ENCODE measurements at regions not wholly inside any gene's neighbourhood (a gene's known extent, or its start where the extent isn't known, plus 50 kb on each side); places are given as distances from the start of the nearest gene placed in this dataset.

DNA sequence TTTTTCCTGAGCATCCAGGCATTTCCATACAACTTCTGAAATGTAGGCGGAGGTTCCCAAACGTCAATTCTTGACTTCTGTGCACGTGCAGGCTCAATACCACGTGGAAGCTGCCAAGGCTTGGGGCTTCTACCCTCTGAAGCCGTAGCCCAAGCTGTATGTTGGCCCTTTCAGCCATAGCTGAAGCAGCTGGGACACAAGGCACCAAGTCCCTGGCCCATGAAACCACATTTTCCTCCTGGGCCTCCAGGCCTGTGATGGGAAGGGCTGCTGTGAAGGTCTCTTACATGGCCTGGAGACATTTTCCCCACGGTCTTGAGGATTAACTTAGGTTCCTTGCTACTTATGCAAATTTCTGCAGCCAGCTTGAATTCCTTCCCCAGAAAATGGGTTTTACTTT, 103.6 kb downstream of the NREP start:
- peaks cover 19% of the 10 kb centered on the region for H3K9me3 Mint-ChIP-seq
- no peaks in the 10 kb centered on the region for H3K27me3 Mint-ChIP-seq (ENCODE audit: low read depth)
- no peak overlapping the region for H3K4me3 Mint-ChIP-seq
- H3K27ac Mint-ChIP-seq: no peak overlapping the region
- no peaks in the 10 kb centered on the region for H3K4me1 Mint-ChIP-seq
- H3K36me3 Mint-ChIP-seq: peaks cover 3% of the 10 kb centered on the region
- no peak for DNase-seq (ENCODE audit: low spot score in 2 of 2, unreplicated experiment in 2 of 2)
- TF ChIP-seq, protein P1, sequence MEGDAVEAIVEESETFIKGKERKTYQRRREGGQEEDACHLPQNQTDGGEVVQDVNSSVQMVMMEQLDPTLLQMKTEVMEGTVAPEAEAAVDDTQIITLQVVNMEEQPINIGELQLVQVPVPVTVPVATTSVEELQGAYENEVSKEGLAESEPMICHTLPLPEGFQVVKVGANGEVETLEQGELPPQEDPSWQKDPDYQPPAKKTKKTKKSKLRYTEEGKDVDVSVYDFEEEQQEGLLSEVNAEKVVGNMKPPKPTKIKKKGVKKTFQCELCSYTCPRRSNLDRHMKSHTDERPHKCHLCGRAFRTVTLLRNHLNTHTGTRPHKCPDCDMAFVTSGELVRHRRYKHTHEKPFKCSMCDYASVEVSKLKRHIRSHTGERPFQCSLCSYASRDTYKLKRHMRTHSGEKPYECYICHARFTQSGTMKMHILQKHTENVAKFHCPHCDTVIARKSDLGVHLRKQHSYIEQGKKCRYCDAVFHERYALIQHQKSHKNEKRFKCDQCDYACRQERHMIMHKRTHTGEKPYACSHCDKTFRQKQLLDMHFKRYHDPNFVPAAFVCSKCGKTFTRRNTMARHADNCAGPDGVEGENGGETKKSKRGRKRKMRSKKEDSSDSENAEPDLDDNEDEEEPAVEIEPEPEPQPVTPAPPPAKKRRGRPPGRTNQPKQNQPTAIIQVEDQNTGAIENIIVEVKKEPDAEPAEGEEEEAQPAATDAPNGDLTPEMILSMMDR (IDR thresholded peaks at IDR 0.05; ENCODE audit: unreplicated experiment): no peak

GRCh38 chr5:111649516-111649915, 107.5 kb downstream of the NREP start:
- Mint-ChIP-seq H3K36me3 (peaks cover 3% of the 10 kb centered on the region), H3K27ac (no peak overlapping the region), H3K27me3 (ENCODE audit: low read depth) (no peaks in the 10 kb centered on the region), H3K9me3 (peaks cover 11% of the 10 kb centered on the region), H3K4me3 (no peak overlapping the region), H3K4me1 (no peaks in the 10 kb centered on the region)
- TF ChIP-seq, protein P1 (IDR thresholded peaks at IDR 0.05; ENCODE audit: unreplicated experiment): no peak
- no peak for DNase-seq (ENCODE audit: low spot score in 2 of 2, unreplicated experiment in 2 of 2)

DNA sequence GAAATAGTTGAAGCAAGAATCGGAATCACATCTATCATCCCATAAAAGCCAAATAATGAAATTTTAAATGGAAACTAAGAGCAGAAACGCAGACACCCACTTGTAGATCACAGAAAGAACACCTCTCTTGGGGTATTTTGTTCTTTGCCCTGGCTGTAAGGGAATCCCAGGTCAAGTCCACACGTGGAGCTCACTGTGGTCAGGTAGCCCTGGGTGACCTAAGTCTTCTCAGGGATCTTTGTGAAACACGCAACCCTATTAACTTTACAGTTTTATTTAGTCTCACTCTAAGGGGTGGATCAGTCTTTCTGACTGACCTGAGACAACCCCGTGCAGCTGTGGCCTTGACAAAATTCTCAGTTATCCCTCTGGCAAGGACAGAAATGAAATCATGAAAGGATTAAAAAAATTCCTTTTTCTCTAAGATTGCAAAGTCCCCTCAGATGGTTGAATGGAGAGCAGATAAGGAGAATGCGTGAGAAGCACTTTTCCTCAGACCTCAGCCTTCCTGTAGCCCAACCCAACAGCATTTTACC, 111.6 kb downstream of the NREP start:
- DNase-seq (ENCODE audit: low spot score in 2 of 2, unreplicated experiment in 2 of 2): no peak
- TF ChIP-seq, protein P1 (IDR thresholded peaks at IDR 0.05; ENCODE audit: unreplicated experiment): no peak
- Mint-ChIP-seq H3K4me1 (no peaks in the 10 kb centered on the region), H3K4me3 (no peak overlapping the region), H3K27ac (no peak overlapping the region), H3K27me3 (ENCODE audit: low read depth) (no peaks in the 10 kb centered on the region), H3K36me3 (peaks cover 4% of the 10 kb centered on the region), H3K9me3 (peaks cover 6% of the 10 kb centered on the region)

- Mint-ChIP-seq H3K36me3 (peaks cover 15% of the 10 kb centered on the region), H3K27me3 (ENCODE audit: low read depth) (no peaks in the 10 kb centered on the region), H3K4me3 (no peak overlapping the region), H3K27ac (no peak overlapping the region), H3K4me1 (no peaks in the 10 kb centered on the region), H3K9me3 (peaks cover 22% of the 10 kb centered on the region)
- DNase-seq (ENCODE audit: low spot score in 2 of 2, unreplicated experiment in 2 of 2): no peak
- TF ChIP-seq, protein P1 (IDR thresholded peaks at IDR 0.05; ENCODE audit: unreplicated experiment): no peak
Observed at GRCh38 chr5:111643499-111643898, 113.5 kb downstream of the NREP start.

- Mint-ChIP-seq H3K4me1 (no peaks in the 10 kb centered on the region), H3K9me3 (peaks cover 30% of the 10 kb centered on the region), H3K27ac (no peak overlapping the region), H3K36me3 (peaks cover 22% of the 10 kb centered on the region), H3K4me3 (no peak overlapping the region), H3K27me3 (ENCODE audit: low read depth) (no peaks in the 10 kb centered on the region)
- TF ChIP-seq, protein P1 (IDR thresholded peaks at IDR 0.05; ENCODE audit: unreplicated experiment): no peak
- DNase-seq (ENCODE audit: low spot score in 2 of 2, unreplicated experiment in 2 of 2): no peak
Observed at GRCh38 chr5:111641533-111642233, 115.3 kb downstream of the NREP start.

Measured in mesothelial cell of epicardium (in vitro differentiated cells).